OCI-LY7 (cell line): ENCODE measurements at regions not wholly inside any gene's neighbourhood (a gene's known extent, or its start where the extent isn't known, plus 50 kb on each side); places are given as distances from the start of the nearest gene placed in this dataset.
"Not testable (repeated sequence)": the region's sequence is repeated elsewhere in the genome, so short reads cannot be mapped to it uniquely, and the experiment has no call there.

Experiments
- BruUV-seq: library from RNA; stranded (reverse); fragments of 400-500 nt; replicated peaks from 2 replicates; lab custom pipeline; 2021; lab: Mats Ljungman, UMichigan
- CTCF ChIA-PET: fragments of 300-600 bp; sonication (Branson Sonifier 250); formaldehyde crosslinking; loops from one replicate; lab custom pipeline; 2022; ENCODE audit warnings: antibody characterized with exemption; ENCODE audit not compliant: unreplicated experiment; lab: Charles Lee
- POLR2A ChIA-PET: fragments of 300-600 bp; sonication (Branson Sonifier 250); formaldehyde crosslinking; loops from one replicate; lab custom pipeline; 2022; ENCODE audit warnings: antibody characterized with exemption; lab: Charles Lee
- DNase-seq: peaks from one replicate; pipeline ENCODE4 v3.0.0-alpha.2; 2015; ENCODE audit warnings: low spot score
- H2AFZ ChIP-seq: fragments of 200-600 bp; sonication (generic), shearing (Covaris generic); 2 replicates; pipeline ENCODE4 v1.6.1; 2014; ENCODE audit warnings: mild to moderate bottlenecking, antibody characterized with exemption, low read length, moderate library complexity
- H3K27ac ChIP-seq: fragments of 200-600 bp; sonication (generic); 2 replicates; pipeline ENCODE4 v1.5.1; 2014; ENCODE audit warnings: mixed run types, low read depth, mild to moderate bottlenecking, moderate library complexity, low read length, inconsistent platforms; ENCODE audit not compliant: poor library complexity, severe bottlenecking
- H3K36me3 ChIP-seq: fragments of 200-600 bp; sonication (generic); 2 replicates; pipeline ENCODE4 v1.6.1; 2014; ENCODE audit warnings: mild to moderate bottlenecking, antibody characterized with exemption, low read length, moderate library complexity, mixed read lengths; ENCODE audit not compliant: insufficient read depth
- H3K4me1 ChIP-seq: fragments of 200-600 bp; sonication (generic); 2 replicates; pipeline ENCODE4 v1.5.1; 2014; ENCODE audit warnings: mild to moderate bottlenecking, low read length; ENCODE audit not compliant: insufficient read depth, poor library complexity, severe bottlenecking
- H3K4me2 ChIP-seq: fragments of 200-600 bp; sonication (generic); 2 replicates; pipeline ENCODE4 v1.6.1; 2014; ENCODE audit warnings: mild to moderate bottlenecking, low read length
- H3K4me3 ChIP-seq: fragments of 200-600 bp; sonication (generic); 2 replicates; pipeline ENCODE4 v1.5.1; 2014; ENCODE audit warnings: mild to moderate bottlenecking, low read depth, low read length; ENCODE audit not compliant: poor library complexity, severe bottlenecking
- H3K79me2 ChIP-seq: fragments of 200-600 bp; sonication (generic); 2 replicates; pipeline ENCODE4 v1.6.1; 2016; ENCODE audit warnings: low read depth, mild to moderate bottlenecking, low read length, moderate library complexity, mixed read lengths; ENCODE audit not compliant: insufficient read depth
- H3K9me2 ChIP-seq: fragments of 200-600 bp; sonication (generic); 2 replicates; pipeline ENCODE4 v1.6.1; 2016; ENCODE audit warnings: mild to moderate bottlenecking, low read length, mixed read lengths; ENCODE audit not compliant: insufficient read depth
- H3K9me3 ChIP-seq: fragments of 200-600 bp; sonication (generic); 2 replicates; pipeline ENCODE4 v1.6.1; 2014; ENCODE audit warnings: mild to moderate bottlenecking, mixed run types, low read length, mixed read lengths
- H4K20me1 ChIP-seq: fragments of 200-600 bp; sonication (generic); 2 replicates; pipeline ENCODE4 v1.6.1; 2014; ENCODE audit warnings: mild to moderate bottlenecking, antibody characterized with exemption, low read length, moderate library complexity, mixed read lengths; ENCODE audit not compliant: insufficient read depth
- CTCF ChIP-seq: fragments of 200-600 bp; sonication (generic); conservative IDR thresholded peaks from 2 replicates; pipeline ENCODE4 v1.5.1; 2014; ENCODE audit warnings: mild to moderate bottlenecking, antibody characterized with exemption, low read length, moderate library complexity, mixed read lengths
- EZH2phosphoT487 ChIP-seq: fragments of 200-600 bp; sonication (generic); IDR thresholded peaks from 2 replicates; pipeline ENCODE4 v1.6.1; 2018; ENCODE audit warnings: low read depth, borderline replicate concordance, mild to moderate bottlenecking, mixed run types, antibody characterized with exemption, low read length, moderate library complexity, mixed read lengths
- intact Hi-C: fragments of 100-400 bp; cut with micrococcal nuclease; formaldehyde crosslinking; loops from one replicate; pipeline ENCODE4 v1.10.0; 2022; ENCODE audit not compliant: unreplicated experiment

- Histone ChIP-seq H3K9me3 (no peaks in the 10 kb centered on the region), H3K4me1 (no peaks in the 10 kb centered on the region), H3K27ac (no peak overlapping the region), H3K9me2 (no peaks in the 10 kb centered on the region), H2AFZ (no peak overlapping the region), H3K4me2 (no peak overlapping the region), H3K79me2 (no peaks in the 10 kb centered on the region), H3K36me3 (no peaks in the 10 kb centered on the region), H3K4me3 (no peak overlapping the region), H4K20me1 (no peaks in the 10 kb centered on the region)
- no peak for TF ChIP-seq CTCF
- no peak for TF ChIP-seq EZH2phosphoT487
- ChIA-PET POLR2A (interaction anchor here (0.6 to 1.4 kb wide), 4 partner anchors 9 to 189 kb away, joined by 3 to 4 read pairs (median 3); no protein-coding TSS in a partner anchor), CTCF (no interaction called here)
- no peak for DNase-seq
- intact Hi-C loops: no loop called here
- no TSS peak for BruUV-seq
These were observed 62.6 kb upstream of the DENND1B start for GRCh38 chr1:197837911-197838310.

DNA sequence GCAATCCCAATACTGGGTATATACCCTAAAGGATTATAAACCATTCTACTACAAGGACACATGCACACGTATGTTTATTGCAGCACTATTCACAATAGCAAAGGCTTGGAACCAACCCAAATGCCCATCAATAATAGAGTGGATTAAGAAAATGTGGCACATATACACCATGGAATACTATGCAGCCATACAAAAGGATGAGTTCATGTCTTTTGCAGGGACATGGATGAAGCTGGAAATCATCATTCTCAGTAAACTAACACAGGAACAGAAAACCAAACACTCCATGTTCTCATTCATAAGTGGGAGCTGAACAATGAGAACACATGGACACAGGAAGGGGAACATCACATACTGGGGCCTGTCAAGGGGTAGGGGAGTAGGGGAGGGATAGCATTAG lies 61.1 kb upstream of the DENND1B start:
- H4K20me1 ChIP-seq, H3K4me2 ChIP-seq, intact Hi-C loops, H2AFZ ChIP-seq, DNase-seq, CTCF ChIA-PET, H3K9me2 ChIP-seq, H3K9me3 ChIP-seq, H3K79me2 ChIP-seq, H3K4me1 ChIP-seq, H3K4me3 ChIP-seq, H3K36me3 ChIP-seq, BruUV-seq, H3K27ac ChIP-seq: not testable (repeated sequence)
- POLR2A ChIA-PET: interaction anchor here (0.6 kb wide), 1 partner anchor 339 kb away, joined by 3 read pairs; no protein-coding TSS in a partner anchor

- H3K79me2 ChIP-seq, H2AFZ ChIP-seq, CTCF ChIA-PET, H3K9me3 ChIP-seq, H3K4me2 ChIP-seq, POLR2A ChIA-PET, H4K20me1 ChIP-seq, H3K4me3 ChIP-seq, BruUV-seq, H3K36me3 ChIP-seq, H3K4me1 ChIP-seq, H3K9me2 ChIP-seq, intact Hi-C loops, H3K27ac ChIP-seq, DNase-seq: not testable (repeated sequence)
These were observed 53.7 kb upstream of the DENND1B start for GRCh38 chr1:197829011-197829410.

- no peak overlapping the region for H3K4me3 ChIP-seq
- intact Hi-C loops: no loop called here
- H3K9me2 ChIP-seq: no peaks in the 10 kb centered on the region
- H3K4me1 ChIP-seq: peaks cover 6% of the 10 kb centered on the region
- no peaks in the 10 kb centered on the region for H3K36me3 ChIP-seq
- no peaks in the 10 kb centered on the region for H3K79me2 ChIP-seq
- no peak overlapping the region for H3K4me2 ChIP-seq
- no peaks in the 10 kb centered on the region for H3K9me3 ChIP-seq
- H4K20me1 ChIP-seq: no peaks in the 10 kb centered on the region
- ChIA-PET CTCF (no interaction called here), POLR2A (interaction anchor here (1.3 kb wide), 1 partner anchor 49 kb away, joined by 3 read pairs; no protein-coding TSS in a partner anchor)
- TF ChIP-seq CTCF (no peak), EZH2phosphoT487 (no peak)
- no TSS peak for BruUV-seq
- H3K27ac ChIP-seq: no peak overlapping the region
- no peak for DNase-seq
- no peak overlapping the region for H2AFZ ChIP-seq
These were observed 50.3 kb upstream of the DENND1B start for GRCh38 chr1:197825541-197825940.
